GM18951 (cell line): ENCODE measurements at regions not wholly inside any gene's neighbourhood (a gene's known extent, or its start where the extent isn't known, plus 50 kb on each side); places are given as distances from the start of the nearest gene placed in this dataset.

Experiments
- POLR2A ChIP-seq: IDR thresholded peaks from 4 replicates; pipeline ENCODE4 v1.6.1; 2011; ENCODE audit warnings: mild to moderate bottlenecking; ENCODE audit not compliant: insufficient read length, insufficient read depth; ENCODE audit errors: extremely low read depth
- in situ Hi-C: fragments of 300-500 bp; cut with MboI; formaldehyde crosslinking; loops from one replicate; pipeline ENCODE4 v1.12.0; 2022; ENCODE audit warnings: low sequenced_read_pairs, mixed read lengths, inconsistent platforms; ENCODE audit not compliant: unreplicated experiment

GRCh38 chr1:87899746-87900145 lies 571.1 kb downstream of the LMO4 start:
- no peak for TF ChIP-seq POLR2A
- in situ Hi-C loops: no loop called here

DNA sequence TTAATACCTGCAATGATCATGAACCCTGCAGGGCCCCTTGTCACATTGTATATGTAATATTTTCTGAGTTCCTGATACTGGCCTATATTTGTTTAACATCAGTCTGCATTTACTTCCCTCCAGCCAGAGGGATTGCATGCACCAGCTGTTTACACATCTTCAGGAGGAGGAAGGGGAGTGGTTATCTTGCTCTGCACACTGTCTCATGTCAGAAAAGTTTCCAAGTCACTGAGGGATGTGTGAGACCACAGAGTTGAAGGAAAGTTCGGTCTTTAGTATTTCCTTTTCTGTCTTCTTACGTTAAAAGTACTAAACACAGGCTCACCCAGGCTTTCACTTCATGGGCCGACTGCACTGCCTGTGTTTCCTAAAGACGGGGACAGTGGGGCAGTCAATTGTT lies 574.1 kb downstream of the LMO4 start:
- in situ Hi-C loops: no loop called here
- no peak for TF ChIP-seq POLR2A

DNA sequence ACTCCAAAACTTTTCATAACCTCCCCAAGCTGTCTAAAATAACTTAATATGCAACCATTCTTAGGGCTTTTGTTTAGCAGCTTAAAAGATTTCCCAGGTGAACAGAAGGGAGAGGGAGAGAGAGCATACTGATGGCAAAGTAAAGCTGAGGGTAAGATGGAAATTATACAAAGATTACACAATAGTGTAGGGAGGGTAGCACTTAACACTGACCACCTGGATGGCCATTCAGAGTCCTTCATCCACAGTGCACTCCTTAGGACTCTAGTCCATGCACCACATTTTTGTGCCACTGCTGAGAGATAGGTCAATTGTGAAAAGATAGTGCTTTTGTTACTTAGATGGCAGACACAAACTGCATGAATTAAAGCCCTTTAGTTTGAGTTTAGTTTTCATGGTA lies 574.6 kb downstream of the LMO4 start:
- TF ChIP-seq POLR2A: no peak
- in situ Hi-C loops: no loop called here

GRCh38 chr1:87904651-87905050 lies 576.0 kb downstream of the LMO4 start:
- no peak for TF ChIP-seq POLR2A
- in situ Hi-C loops: no loop called here

DNA sequence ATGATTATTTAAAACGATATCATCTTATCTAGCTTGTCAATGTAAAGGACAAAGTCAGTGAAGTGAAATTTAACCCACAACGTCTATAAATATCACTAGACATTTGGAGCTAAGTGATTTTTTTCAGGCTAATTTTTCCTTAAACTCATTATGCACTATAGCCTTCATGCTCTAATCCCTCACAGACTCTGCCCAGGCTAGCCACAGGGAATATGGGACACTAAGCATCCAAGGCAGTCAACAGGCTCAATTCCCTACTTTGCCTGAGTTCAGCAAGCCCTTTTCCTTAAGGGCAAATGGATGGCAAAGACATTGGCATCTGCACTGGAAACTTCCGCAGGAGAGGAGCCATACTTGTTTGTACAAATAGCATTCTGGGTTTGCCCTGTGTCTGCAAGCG lies 577.0 kb downstream of the LMO4 start:
- TF ChIP-seq POLR2A: no peak
- in situ Hi-C loops: no loop called here

DNA sequence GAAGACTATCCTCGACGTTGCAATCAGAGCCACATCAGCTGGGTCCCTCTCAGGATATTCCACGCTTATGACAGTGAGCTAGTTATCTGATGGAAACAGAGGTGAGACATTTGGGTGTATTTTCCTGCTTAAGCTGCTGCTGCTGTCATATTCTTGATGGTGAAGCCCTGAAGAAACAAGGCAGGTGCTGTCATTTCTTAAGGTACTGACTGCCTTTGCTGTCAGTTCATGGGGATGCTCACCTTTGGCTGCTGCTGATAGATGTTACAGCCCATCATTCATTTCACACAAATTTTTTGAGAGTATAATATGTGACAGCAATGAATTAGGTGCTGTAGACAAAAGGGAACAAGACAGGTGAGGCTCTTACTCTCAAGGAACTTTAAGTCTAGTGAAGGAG lies 577.4 kb downstream of the LMO4 start:
- no peak for TF ChIP-seq POLR2A
- in situ Hi-C loops: no loop called here

DNA sequence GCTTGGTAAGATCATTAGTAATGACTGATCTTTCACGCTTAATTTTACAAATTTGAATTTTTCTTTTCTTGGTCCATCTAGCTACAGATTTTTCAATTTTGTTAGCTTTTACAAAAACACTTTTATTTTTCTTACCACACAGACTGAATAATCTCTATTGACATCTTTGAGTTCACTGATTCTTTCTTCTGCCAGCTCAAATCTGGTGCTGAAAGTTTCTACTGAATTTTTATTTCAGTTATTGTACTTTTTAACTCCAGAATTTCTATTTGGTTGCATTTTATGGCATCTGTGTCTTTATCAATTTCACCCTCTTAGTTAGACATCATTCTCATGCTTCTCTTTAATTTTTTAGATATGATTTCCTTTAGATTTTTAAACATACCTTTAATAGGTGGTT lies 584.7 kb downstream of the LMO4 start:
- in situ Hi-C loops: no loop called here
- no peak for TF ChIP-seq POLR2A

GRCh38 chr1:87914396-87914795 lies 585.7 kb downstream of the LMO4 start:
- TF ChIP-seq POLR2A: no peak
- in situ Hi-C loops: no loop called here

- no peak for TF ChIP-seq POLR2A
- in situ Hi-C loops: no loop called here
Measured at GRCh38 chr1:87915771-87916170, 587.1 kb downstream of the LMO4 start.

DNA sequence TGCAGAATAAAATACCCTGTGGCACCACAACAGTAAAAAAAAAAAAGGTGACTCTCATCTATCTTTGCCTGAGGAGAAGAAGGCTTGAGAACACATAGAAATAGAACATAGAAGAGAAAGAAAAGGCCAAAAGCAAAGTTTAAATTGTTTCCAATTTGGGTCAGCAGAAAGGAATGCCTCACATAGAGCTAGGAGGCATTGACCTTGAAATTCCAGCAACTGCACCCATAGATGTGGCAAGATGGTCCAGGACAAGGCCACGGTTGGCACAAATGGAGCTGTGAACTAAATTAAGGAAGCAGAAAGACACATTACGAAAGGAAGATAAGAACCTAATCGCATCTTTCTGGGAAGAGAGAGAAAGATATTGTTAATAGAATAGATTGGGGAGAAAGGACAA lies 588.3 kb downstream of the LMO4 start:
- in situ Hi-C loops: no loop called here
- TF ChIP-seq POLR2A: no peak

- in situ Hi-C loops: no loop called here
- TF ChIP-seq POLR2A: no peak
Measured at GRCh38 chr1:87918398-87918797, 589.7 kb downstream of the LMO4 start.

DNA sequence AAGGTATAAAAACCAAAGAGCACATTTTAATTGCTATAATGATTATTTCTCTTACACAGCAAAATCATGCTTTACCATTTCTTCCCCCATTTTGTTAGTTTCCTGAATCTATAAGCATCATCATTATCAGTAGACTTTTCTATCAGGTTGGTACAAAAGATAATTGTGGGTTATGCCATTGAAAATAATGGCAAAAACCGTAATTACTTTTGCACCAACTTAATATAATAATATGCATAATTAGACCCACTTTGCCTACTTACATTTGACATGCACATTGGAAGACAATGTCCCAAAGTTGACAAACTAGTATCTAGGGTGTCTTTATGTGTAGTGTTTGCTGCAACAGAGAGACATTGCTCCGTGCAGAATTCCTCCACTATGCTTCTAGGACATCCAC lies 594.2 kb downstream of the LMO4 start:
- TF ChIP-seq POLR2A: no peak
- in situ Hi-C loops: no loop called here

- in situ Hi-C loops: no loop called here
- TF ChIP-seq POLR2A: no peak
Measured at GRCh38 chr1:87926131-87926830, 597.6 kb downstream of the LMO4 start.

DNA sequence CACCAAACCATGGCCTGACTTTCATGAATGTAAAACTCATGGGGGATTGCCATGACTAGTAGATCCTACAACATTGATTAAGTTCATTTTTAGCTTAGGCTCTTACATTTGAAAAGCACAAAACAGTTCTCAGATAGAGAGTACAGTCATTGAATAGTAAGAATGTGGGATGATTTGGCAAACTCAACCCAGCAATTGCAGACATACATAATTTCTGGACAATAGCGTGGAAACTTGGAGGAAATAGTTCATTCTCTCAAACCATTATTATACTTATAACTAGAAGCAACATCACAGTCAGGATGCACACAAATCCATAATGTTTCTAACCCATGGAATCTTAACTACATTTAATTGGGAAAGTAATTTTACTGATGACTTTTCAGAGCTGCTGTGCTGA lies 598.2 kb downstream of the LMO4 start:
- in situ Hi-C loops: no loop called here
- TF ChIP-seq POLR2A: no peak
